ENCODE measurements at regions not wholly inside any gene's neighbourhood (a gene's known extent, or its start where the extent isn't known, plus 50 kb on each side); places are given as distances from the start of the nearest gene placed in this dataset.
"Not testable (repeated sequence)": the region's sequence is repeated elsewhere in the genome, so short reads cannot be mapped to it uniquely, and the experiment has no call there.

DNA sequence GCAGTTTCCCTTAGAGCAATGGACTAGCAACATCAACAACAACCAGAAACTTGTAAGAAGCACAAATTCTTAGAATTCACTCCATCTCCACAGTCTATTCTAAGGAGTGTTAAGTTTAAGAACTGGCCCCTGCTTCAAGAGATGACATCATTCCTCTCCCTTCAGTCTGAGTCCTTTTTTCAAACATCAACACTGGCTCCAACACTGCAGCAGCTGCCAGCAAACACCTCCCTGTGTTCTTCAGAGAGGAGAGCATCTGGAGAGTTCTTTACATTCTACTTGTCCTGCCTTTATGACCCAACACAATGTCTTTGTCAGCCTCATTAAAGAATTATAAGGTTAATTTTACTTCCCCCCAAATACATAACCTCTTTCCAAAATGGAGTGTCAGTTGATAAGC lies 122.3 kb downstream of the HNMT start:
- Histone ChIP-seq H3K9me3 (no peaks in the 10 kb centered on the region), H4K20me1 (no peaks in the 10 kb centered on the region), H3K36me3 (no peaks in the 10 kb centered on the region), H3K4me3 (no peak overlapping the region), H3K4me1 (no peaks in the 10 kb centered on the region), H3K27ac (no peak overlapping the region), H3K4me2 (no peak overlapping the region), H3K27me3 (no peaks in the 10 kb centered on the region), H3K9ac (no peak overlapping the region)
- no peak for TF ChIP-seq Cebpa-rat (IDR thresholded peaks at IDR 0.05)

DNA sequence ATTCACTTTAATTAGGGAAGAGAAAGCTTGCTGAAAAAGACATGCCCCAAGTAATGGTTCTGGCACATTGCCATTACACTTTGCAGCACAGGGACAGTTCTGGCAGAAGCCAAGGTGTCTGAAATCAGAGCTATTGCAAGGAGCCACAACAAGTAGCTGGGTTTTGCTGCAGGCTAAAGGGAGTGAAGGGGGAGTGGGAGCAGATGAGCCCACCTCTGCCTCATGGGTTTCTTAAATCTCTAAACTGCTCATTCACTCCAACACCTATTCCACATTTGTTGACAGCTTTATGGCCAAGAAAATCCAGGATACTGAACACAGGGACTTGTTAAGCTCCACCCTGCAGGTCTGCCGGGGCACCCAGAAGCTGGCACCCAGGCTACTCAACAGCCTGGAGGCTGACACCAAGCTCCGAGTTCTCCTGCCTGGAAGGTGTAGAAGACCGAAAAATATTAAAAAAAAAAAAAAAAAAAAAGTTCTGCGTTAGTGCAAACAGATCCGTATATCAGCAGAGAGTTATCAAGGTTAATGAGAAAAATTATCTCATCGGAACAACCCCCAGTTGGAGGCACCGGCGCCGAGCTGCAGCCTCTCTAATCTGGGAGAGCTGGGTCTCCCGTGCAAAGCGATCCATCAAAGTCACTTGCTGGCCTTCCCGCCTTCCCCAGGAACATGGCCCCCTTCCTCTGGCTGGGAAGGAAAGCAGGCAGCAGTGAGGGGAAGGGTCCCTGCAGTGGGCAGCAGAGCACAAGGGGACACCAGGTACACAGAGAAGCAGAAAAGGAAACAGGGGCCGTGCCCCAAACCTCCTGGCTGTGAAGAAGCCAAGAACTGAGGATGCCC lies 123.7 kb downstream of the HNMT start:
- Histone ChIP-seq H3K4me2 (no peak overlapping the region), H3K27ac (no peak overlapping the region), H3K27me3 (no peaks in the 10 kb centered on the region), H3K9ac (no peak overlapping the region), H3K9me3 (no peaks in the 10 kb centered on the region), H4K20me1 (no peaks in the 10 kb centered on the region), H3K4me1 (no peaks in the 10 kb centered on the region), H3K4me3 (no peak overlapping the region), H3K36me3 (no peaks in the 10 kb centered on the region)
- TF ChIP-seq Cebpa-rat (IDR thresholded peaks at IDR 0.05), result no peak

DNA sequence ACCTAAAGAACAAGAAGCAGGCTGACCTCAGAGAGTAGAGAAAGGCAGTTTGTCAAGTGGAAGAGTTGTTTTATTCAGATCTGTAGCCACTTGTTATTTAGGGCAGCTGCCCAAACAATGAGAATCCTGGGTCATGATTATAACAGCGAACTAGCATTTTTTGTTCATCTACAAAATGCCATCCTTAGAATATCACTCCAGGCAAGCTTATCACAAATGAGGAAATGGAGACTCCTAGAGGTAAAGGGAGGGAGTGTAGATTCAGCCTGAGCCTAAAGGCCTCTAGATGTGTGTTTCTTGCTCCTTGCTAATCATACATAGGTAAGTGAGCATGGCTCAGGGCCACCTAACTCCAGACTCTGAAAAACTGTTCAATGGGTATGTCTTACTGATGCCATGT lies 126.1 kb downstream of the HNMT start:
- Histone ChIP-seq H3K4me1 (no peaks in the 10 kb centered on the region), H3K36me3 (no peaks in the 10 kb centered on the region), H3K9me3 (no peaks in the 10 kb centered on the region), H3K4me3 (no peak overlapping the region), H3K27me3 (no peaks in the 10 kb centered on the region), H3K4me2 (no peak overlapping the region), H4K20me1 (no peaks in the 10 kb centered on the region), H3K9ac (no peak overlapping the region), H3K27ac (no peak overlapping the region)
- TF ChIP-seq Cebpa-rat (IDR thresholded peaks at IDR 0.05), result no peak

DNA sequence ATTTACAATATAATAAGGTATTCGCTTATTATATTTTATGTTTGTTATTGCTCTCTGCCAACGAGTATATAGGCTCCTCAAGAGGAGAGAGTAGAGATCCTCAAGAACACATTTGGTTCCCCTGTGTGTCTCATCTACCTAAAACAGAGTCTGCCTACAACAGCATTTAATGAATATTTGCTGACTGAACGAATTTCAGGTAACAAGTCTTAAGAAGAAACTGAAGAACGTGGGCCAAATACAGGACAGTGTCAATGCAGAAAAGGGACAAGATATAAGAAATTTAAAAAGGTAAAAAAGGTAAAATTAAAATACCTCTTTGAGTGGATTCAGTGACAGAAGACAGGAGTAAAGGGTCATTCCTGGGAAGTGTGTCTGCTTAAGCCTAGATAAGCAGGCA lies 129.2 kb downstream of the HNMT start:
- no peaks in the 10 kb centered on the region for H3K4me1 ChIP-seq
- no peaks in the 10 kb centered on the region for H3K9me3 ChIP-seq
- TF ChIP-seq Cebpa-rat (IDR thresholded peaks at IDR 0.05), result no peak
- no peaks in the 10 kb centered on the region for H3K27me3 ChIP-seq
- H4K20me1 ChIP-seq, result no peaks in the 10 kb centered on the region
- H3K9ac ChIP-seq, result no peak overlapping the region
- H3K27ac ChIP-seq, result no peak overlapping the region
- no peak overlapping the region for H3K4me2 ChIP-seq
- no peak overlapping the region for H3K4me3 ChIP-seq
- no peaks in the 10 kb centered on the region for H3K36me3 ChIP-seq

DNA sequence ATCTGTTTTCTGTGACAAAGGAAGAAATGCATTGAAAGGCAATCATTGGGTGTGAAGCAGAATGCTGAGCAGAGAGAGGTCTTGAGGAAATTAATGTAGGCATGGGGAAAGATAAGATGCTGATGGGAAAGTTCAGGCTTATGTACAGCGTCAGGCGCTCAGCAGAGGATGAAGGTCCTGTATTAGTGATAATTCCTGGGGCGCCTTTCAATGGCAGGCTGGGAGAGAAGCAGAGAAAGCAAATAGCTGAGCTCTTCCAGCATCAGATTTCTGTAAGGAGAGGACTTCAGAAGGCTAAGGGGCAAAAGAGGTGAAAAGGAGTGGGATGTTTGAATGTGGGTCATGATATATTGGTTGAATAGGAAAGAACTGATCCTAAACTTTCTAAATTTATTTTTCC lies 129.8 kb downstream of the HNMT start:
- no peaks in the 10 kb centered on the region for H3K27me3 ChIP-seq
- no peak overlapping the region for H3K4me2 ChIP-seq
- H3K4me3 ChIP-seq, result no peak overlapping the region
- H3K4me1 ChIP-seq, result no peaks in the 10 kb centered on the region
- H3K9ac ChIP-seq, result no peak overlapping the region
- no peak overlapping the region for H3K27ac ChIP-seq
- no peaks in the 10 kb centered on the region for H4K20me1 ChIP-seq
- H3K36me3 ChIP-seq, result no peaks in the 10 kb centered on the region
- TF ChIP-seq Cebpa-rat (IDR thresholded peaks at IDR 0.05), result no peak
- no peaks in the 10 kb centered on the region for H3K9me3 ChIP-seq

DNA sequence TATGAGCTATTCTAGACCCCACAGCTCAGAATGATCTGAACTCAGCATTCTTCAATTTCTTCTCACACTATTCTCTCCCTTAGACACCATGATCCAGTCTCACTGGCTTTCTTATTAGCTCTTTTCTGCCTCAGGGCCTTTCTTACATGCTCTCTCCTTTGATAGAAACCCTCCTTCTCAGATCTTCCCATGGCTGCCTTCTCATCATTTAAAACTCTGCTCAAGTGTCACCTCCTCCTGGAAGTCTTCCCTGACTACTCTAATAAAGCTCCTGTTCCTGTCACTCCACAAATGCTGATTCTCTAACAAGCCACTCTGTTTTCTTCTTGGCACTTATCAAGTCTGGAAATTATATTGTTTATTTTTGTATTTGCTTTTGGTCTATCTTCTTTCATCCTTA lies 131.1 kb downstream of the HNMT start:
- no peak overlapping the region for H3K4me3 ChIP-seq
- no peaks in the 10 kb centered on the region for H3K9me3 ChIP-seq
- no peak overlapping the region for H3K9ac ChIP-seq
- no peaks in the 10 kb centered on the region for H4K20me1 ChIP-seq
- H3K36me3 ChIP-seq, result no peaks in the 10 kb centered on the region
- no peaks in the 10 kb centered on the region for H3K4me1 ChIP-seq
- no peaks in the 10 kb centered on the region for H3K27me3 ChIP-seq
- H3K4me2 ChIP-seq, result no peak overlapping the region
- TF ChIP-seq Cebpa-rat (IDR thresholded peaks at IDR 0.05), result no peak
- H3K27ac ChIP-seq, result no peak overlapping the region

DNA sequence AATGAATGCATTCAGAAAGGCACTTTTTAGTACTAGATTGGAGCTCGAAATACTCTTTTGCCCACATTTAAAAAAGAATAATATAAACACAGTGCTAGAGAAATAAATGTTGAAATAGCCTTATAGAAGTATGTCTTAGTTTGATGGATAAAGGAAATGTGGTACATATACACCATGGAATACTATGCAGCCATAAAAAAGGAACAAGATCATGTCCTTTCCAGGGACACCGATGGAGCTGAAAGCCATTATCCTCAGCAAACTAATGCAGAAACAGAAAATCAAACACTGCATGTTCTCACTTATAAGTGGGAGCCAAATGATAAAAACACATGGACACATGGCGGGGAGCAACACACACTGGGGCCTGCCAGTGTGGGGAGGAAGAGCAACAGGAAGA lies 135.0 kb downstream of the HNMT start:
- H3K4me1 ChIP-seq, H3K9me3 ChIP-seq, H3K4me2 ChIP-seq, H3K27me3 ChIP-seq, H3K36me3 ChIP-seq, H3K27ac ChIP-seq, H3K4me3 ChIP-seq, H3K9ac ChIP-seq, H4K20me1 ChIP-seq: not testable (repeated sequence)

DNA sequence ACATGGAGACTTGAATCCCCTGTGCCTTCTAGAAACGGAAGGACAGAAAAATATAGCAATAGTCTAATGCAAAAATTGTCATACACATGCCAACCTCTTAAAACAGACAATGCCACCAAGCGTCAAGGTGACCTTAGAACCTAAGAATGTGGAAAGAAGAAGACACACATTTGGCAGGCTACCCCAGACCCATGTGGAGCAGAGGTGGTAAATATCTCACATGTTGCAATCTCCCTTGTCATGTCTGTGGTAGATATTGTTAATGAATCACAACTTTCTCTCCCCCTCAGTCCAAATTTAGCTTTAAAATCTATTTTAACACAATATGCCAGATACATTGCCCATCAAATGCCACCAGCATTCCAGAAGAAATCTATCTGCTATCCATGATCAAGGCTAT lies 137.4 kb downstream of the HNMT start:
- no peaks in the 10 kb centered on the region for H3K36me3 ChIP-seq
- no peak overlapping the region for H3K4me2 ChIP-seq
- TF ChIP-seq Cebpa-rat (IDR thresholded peaks at IDR 0.05), result no peak
- H3K27ac ChIP-seq, result no peak overlapping the region
- no peaks in the 10 kb centered on the region for H3K4me1 ChIP-seq
- H3K4me3 ChIP-seq, result no peak overlapping the region
- H3K9ac ChIP-seq, result no peak overlapping the region
- H3K27me3 ChIP-seq, result no peaks in the 10 kb centered on the region
- no peaks in the 10 kb centered on the region for H3K9me3 ChIP-seq
- H4K20me1 ChIP-seq, result no peaks in the 10 kb centered on the region

DNA sequence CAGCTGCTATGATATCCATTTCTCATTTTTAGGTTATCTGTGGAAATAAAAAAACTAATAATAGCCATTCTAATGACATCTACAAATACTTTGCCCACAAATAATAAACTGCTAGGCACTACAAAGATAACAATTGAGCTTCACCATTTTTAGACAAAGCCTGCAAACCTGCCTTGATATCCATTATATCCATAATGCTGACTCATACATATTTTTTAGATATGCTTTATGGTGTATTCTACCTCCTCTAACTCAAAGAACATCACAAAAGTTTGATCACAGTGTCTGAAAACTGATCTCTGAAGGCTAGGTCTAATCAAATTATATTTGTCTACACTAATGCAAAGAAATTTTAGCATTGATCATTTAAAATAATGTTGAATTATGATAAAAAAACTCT lies 138.4 kb downstream of the HNMT start:
- no peak overlapping the region for H3K27ac ChIP-seq
- no peak for TF ChIP-seq Cebpa-rat (IDR thresholded peaks at IDR 0.05)
- no peak overlapping the region for H3K4me2 ChIP-seq
- H3K9me3 ChIP-seq, result no peaks in the 10 kb centered on the region
- no peaks in the 10 kb centered on the region for H3K4me1 ChIP-seq
- H4K20me1 ChIP-seq, result no peaks in the 10 kb centered on the region
- no peaks in the 10 kb centered on the region for H3K36me3 ChIP-seq
- no peak overlapping the region for H3K9ac ChIP-seq
- no peak overlapping the region for H3K4me3 ChIP-seq
- H3K27me3 ChIP-seq, result no peaks in the 10 kb centered on the region

DNA sequence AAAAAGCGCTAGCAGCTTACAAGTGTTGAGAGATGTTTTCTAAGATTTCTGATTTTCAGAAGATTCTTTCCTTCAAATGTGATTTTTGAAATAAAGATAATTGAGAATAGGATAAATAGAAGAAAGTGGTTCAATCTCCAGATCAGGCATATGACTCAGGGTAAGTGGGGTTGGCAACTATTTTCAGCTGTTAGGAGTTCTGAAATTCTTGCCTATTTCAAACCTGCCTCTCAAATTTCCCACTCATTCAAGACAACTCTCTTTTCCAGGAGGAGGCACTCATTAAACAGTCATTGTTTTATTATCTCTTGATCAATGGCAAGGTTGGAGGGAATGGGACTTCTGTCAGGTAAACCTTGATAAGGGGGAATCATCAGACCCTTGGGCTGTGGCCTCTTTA lies 138.9 kb downstream of the HNMT start:
- Histone ChIP-seq H3K27ac (no peak overlapping the region), H3K4me3 (no peak overlapping the region), H3K36me3 (no peaks in the 10 kb centered on the region), H3K9me3 (no peaks in the 10 kb centered on the region), H4K20me1 (no peaks in the 10 kb centered on the region), H3K4me2 (no peak overlapping the region), H3K4me1 (no peaks in the 10 kb centered on the region), H3K27me3 (no peaks in the 10 kb centered on the region), H3K9ac (no peak overlapping the region)
- no peak for TF ChIP-seq Cebpa-rat (IDR thresholded peaks at IDR 0.05)

DNA sequence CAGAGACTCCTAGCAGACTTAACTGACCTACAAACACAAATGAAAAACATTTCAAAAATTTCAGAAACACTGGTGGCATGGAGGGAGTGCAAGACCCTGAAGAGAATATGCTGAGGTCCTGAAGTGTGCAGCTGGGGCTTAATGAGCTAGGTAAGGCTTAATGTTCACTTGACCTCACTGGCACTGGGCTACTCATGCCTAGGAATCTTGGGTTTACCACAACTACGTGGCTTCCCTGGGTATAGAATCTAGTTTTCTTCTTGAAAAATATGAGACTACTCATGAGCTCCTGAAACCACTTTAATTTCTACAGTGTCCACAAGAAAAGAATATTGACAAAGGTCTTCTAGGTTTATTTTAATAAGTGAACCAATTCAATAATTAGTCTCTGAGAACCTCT lies 139.8 kb downstream of the HNMT start:
- H4K20me1 ChIP-seq, result no peaks in the 10 kb centered on the region
- no peaks in the 10 kb centered on the region for H3K27me3 ChIP-seq
- H3K9me3 ChIP-seq, result no peaks in the 10 kb centered on the region
- H3K4me2 ChIP-seq, result no peak overlapping the region
- H3K9ac ChIP-seq, result no peak overlapping the region
- H3K4me1 ChIP-seq, result no peaks in the 10 kb centered on the region
- TF ChIP-seq Cebpa-rat (IDR thresholded peaks at IDR 0.05), result no peak
- no peak overlapping the region for H3K4me3 ChIP-seq
- H3K36me3 ChIP-seq, result no peaks in the 10 kb centered on the region
- no peak overlapping the region for H3K27ac ChIP-seq

Measured in BLaER1 (cell line).